GM23248 (cell line): ENCODE measurements at regions not wholly inside any gene's neighbourhood (a gene's known extent, or its start where the extent isn't known, plus 50 kb on each side); places are given as distances from the start of the nearest gene placed in this dataset.

Source experiments
- DNase-seq: peaks from one replicate; pipeline ENCODE4 v3.0.0-alpha.2; 2015
- H2AFZ ChIP-seq: fragments of 200-600 bp; sonication (generic); 2 replicates; pipeline ENCODE4 v1.6.1; 2016; ENCODE audit warnings: antibody characterized with exemption
- H3F3A ChIP-seq: fragments of 200-600 bp; sonication (generic); 2 replicates; pipeline ENCODE4 v1.6.1; 2016; ENCODE audit warnings: mild to moderate bottlenecking, antibody characterized with exemption, mixed run types; ENCODE audit not compliant: insufficient read depth
- H3K27ac ChIP-seq: fragments of 200-600 bp; sonication (generic); 2 replicates; pipeline ENCODE4 v1.5.1; 2016; ENCODE audit warnings: mild to moderate bottlenecking
- H3K27me3 ChIP-seq: fragments of 200-600 bp; sonication (generic); replicated peaks from 2 replicates; pipeline ENCODE4 v1.6.1; 2016; ENCODE audit warnings: mild to moderate bottlenecking; ENCODE audit not compliant: insufficient read depth
- H3K36me3 ChIP-seq: fragments of 200-600 bp; sonication (generic); 2 replicates; pipeline ENCODE4 v1.6.1; 2016; ENCODE audit warnings: low read depth, mild to moderate bottlenecking
- H3K4me1 ChIP-seq: fragments of 200-600 bp; sonication (generic); 2 replicates; pipeline ENCODE4 v1.6.1; 2016; ENCODE audit warnings: mild to moderate bottlenecking; ENCODE audit not compliant: insufficient read depth
- H3K4me2 ChIP-seq: fragments of 200-600 bp; sonication (generic); one replicate; pipeline ENCODE4 v1.6.1; 2016; ENCODE audit warnings: mild to moderate bottlenecking; ENCODE audit not compliant: unreplicated experiment
- H3K4me3 ChIP-seq: fragments of 200-600 bp; sonication (generic); 2 replicates; pipeline ENCODE4 v1.5.1; 2016; ENCODE audit warnings: mild to moderate bottlenecking
- H3K79me2 ChIP-seq: fragments of 200-600 bp; sonication (generic); 2 replicates; pipeline ENCODE4 v1.6.1; 2016; ENCODE audit warnings: mild to moderate bottlenecking; ENCODE audit not compliant: insufficient read depth
- H3K9ac ChIP-seq: fragments of 200-600 bp; sonication (generic); 2 replicates; pipeline ENCODE4 v1.6.1; 2016; ENCODE audit warnings: mild to moderate bottlenecking
- H3K9me2 ChIP-seq: fragments of 200-600 bp; sonication (generic); 2 replicates; pipeline ENCODE4 v1.6.1; 2016; ENCODE audit warnings: mixed run types, mild to moderate bottlenecking, moderate library complexity; ENCODE audit not compliant: insufficient read depth
- H3K9me3 ChIP-seq: fragments of 200-600 bp; sonication (generic); one replicate; pipeline ENCODE4 v1.6.1; 2017; ENCODE audit warnings: low read depth
- H4K20me1 ChIP-seq: fragments of 200-600 bp; sonication (generic); 2 replicates; pipeline ENCODE4 v1.6.0; 2016; ENCODE audit not compliant: insufficient read depth
- EZH2 ChIP-seq: fragments of 200-600 bp; sonication (generic); IDR thresholded peaks from 2 replicates; pipeline ENCODE4 v1.6.1; 2018; ENCODE audit warnings: antibody characterized with exemption, mild to moderate bottlenecking; ENCODE audit not compliant: insufficient read depth, poor library complexity, severe bottlenecking
- EZH2phosphoT487 ChIP-seq: fragments of 200-600 bp; sonication (generic); IDR thresholded peaks from 2 replicates; pipeline ENCODE4 v1.6.1; 2018; ENCODE audit warnings: antibody characterized with exemption, moderate library complexity, mild to moderate bottlenecking, low read depth; ENCODE audit not compliant: insufficient read depth
- WGBS, 2 experiments: methylation state at CpG; one replicate each; pipeline ENCODE4 v1.1.6; 2015 to 2017; ENCODE audit warnings: low lambda C conversion rate in 2 of 2, low coverage in 1 of 2; ENCODE audit errors: missing lambda C conversion rate in 2 of 2; 5-methylcytosine and 5-hydroxymethylcytosine counted together
- in situ Hi-C: fragments of 300-500 bp; cut with MboI; formaldehyde crosslinking; loops from 2 replicates; pipeline ENCODE4 v1.15.0; 2020

GRCh38 chr1:219039682-219040154 lies 134.0 kb upstream of the LYPLAL1 start:
- 88 to 96% methylated on average over 2 of the region's 2 CpGs for WGBS, 2 experiments
- H3K4me1 ChIP-seq, result 0 out of 2 replicates have a peak, but pooled peaks cover 5% of the 10 kb centered on the region

GRCh38 chr1:219040291-219040690 lies 133.4 kb upstream of the LYPLAL1 start:
- no peak overlapping the region for H3K27ac ChIP-seq
- DNase-seq, result no peak
- no peaks in the 10 kb centered on the region for H3K9me3 ChIP-seq
- WGBS, 2 experiments, result 94 to 96% methylated on average over 5 of the region's 5 CpGs
- H3K4me1 ChIP-seq, result 0 out of 2 replicates have a peak, but pooled peaks cover 5% of the 10 kb centered on the region
- TF ChIP-seq EZH2, result no peak
- no peak for TF ChIP-seq EZH2phosphoT487
- H3F3A ChIP-seq, result no peaks in the 10 kb centered on the region
- H3K9ac ChIP-seq, result no peak overlapping the region
- no peaks in the 10 kb centered on the region for H3K79me2 ChIP-seq
- H3K27me3 ChIP-seq, result no peaks in the 10 kb centered on the region
- no peaks in the 10 kb centered on the region for H3K36me3 ChIP-seq
- in situ Hi-C loops, result no loop called here
- no peaks in the 10 kb centered on the region for H4K20me1 ChIP-seq
- H2AFZ ChIP-seq, result no peak overlapping the region
- no peak overlapping the region for H3K4me2 ChIP-seq
- no peak overlapping the region for H3K4me3 ChIP-seq
- no peaks in the 10 kb centered on the region for H3K9me2 ChIP-seq

More at GRCh38 chr1:219039682-219040154, 134.0 kb upstream of the LYPLAL1 start:
- no peaks in the 10 kb centered on the region for H3F3A ChIP-seq
- no peak overlapping the region for H3K9ac ChIP-seq
- no peaks in the 10 kb centered on the region for H3K79me2 ChIP-seq
- no peak overlapping the region for H3K4me2 ChIP-seq
- no peak overlapping the region for H3K27ac ChIP-seq
- H3K9me2 ChIP-seq, result no peaks in the 10 kb centered on the region
- H4K20me1 ChIP-seq, result no peaks in the 10 kb centered on the region
- no peaks in the 10 kb centered on the region for H3K27me3 ChIP-seq
- no peak overlapping the region for H3K4me3 ChIP-seq
- in situ Hi-C loops, result no loop called here
- TF ChIP-seq EZH2phosphoT487 (no peak), EZH2 (no peak)
- H3K36me3 ChIP-seq, result no peaks in the 10 kb centered on the region
- H2AFZ ChIP-seq, result no peak overlapping the region
- H3K9me3 ChIP-seq, result no peaks in the 10 kb centered on the region
- DNase-seq, result no peak

- Histone ChIP-seq H3K4me2 (no peak overlapping the region), H3K4me3 (no peak overlapping the region), H3K27me3 (no peaks in the 10 kb centered on the region), H3K79me2 (no peaks in the 10 kb centered on the region), H2AFZ (no peak overlapping the region), H3K27ac (no peak overlapping the region), H3F3A (no peaks in the 10 kb centered on the region), H3K36me3 (no peaks in the 10 kb centered on the region), H3K9ac (no peak overlapping the region), H3K4me1 (0 out of 2 replicates have a peak, but pooled peaks cover 5% of the 10 kb centered on the region), H3K9me2 (no peaks in the 10 kb centered on the region), H3K9me3 (no peaks in the 10 kb centered on the region), H4K20me1 (no peaks in the 10 kb centered on the region)
- TF ChIP-seq EZH2, result no peak
- no peak for TF ChIP-seq EZH2phosphoT487
- peak; percentile 17 for DNase-seq
- in situ Hi-C loops, result no loop called here
These were observed 132.5 kb upstream of the LYPLAL1 start for GRCh38 chr1:219041141-219041540.

- in situ Hi-C loops, result no loop called here
- DNase-seq, result no peak
- no peak overlapping the region for H3K27ac ChIP-seq
These were observed 131.9 kb upstream of the LYPLAL1 start for GRCh38 chr1:219041818-219042217.

DNA sequence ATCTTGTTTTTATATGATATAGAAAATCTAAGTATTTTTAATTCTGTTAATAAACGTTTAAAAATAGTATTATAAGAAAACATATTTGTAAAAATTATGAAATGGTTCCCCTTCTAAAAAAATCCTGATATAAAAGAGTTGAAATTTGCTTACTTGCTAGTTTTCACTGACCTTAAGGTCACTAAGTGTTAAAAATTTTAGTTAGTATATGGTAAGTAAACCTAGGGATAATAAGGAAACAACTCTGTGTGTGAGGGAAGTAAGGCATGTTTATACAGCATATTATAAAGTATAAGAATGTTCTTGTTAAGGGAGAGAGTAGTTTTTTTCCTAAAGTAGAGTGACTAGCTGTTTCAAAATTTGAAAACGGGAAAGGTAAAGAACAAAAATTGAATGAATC lies 130.9 kb upstream of the LYPLAL1 start:
- H3F3A ChIP-seq, result no peaks in the 10 kb centered on the region
- in situ Hi-C loops, result no loop called here
- no peaks in the 10 kb centered on the region for H3K36me3 ChIP-seq
- no peaks in the 10 kb centered on the region for H3K79me2 ChIP-seq
- H3K27ac ChIP-seq, result no peak overlapping the region
- 0 out of 2 replicates have a peak, but pooled peaks cover 5% of the 10 kb centered on the region for H3K4me1 ChIP-seq
- WGBS, 2 experiments, result 61 to 63% methylated on average over 2 of the region's 2 CpGs
- no peaks in the 10 kb centered on the region for H3K27me3 ChIP-seq
- H2AFZ ChIP-seq, result no peak overlapping the region
- no peak for DNase-seq
- H3K4me2 ChIP-seq, result no peak overlapping the region
- H3K9me3 ChIP-seq, result no peaks in the 10 kb centered on the region
- H4K20me1 ChIP-seq, result no peaks in the 10 kb centered on the region
- no peak overlapping the region for H3K4me3 ChIP-seq
- H3K9me2 ChIP-seq, result no peaks in the 10 kb centered on the region
- no peak overlapping the region for H3K9ac ChIP-seq
- TF ChIP-seq EZH2 (no peak), EZH2phosphoT487 (no peak)

More at GRCh38 chr1:219041818-219042217, 131.9 kb upstream of the LYPLAL1 start:
- no peaks in the 10 kb centered on the region for H4K20me1 ChIP-seq
- H3K27me3 ChIP-seq, result no peaks in the 10 kb centered on the region
- H3K4me2 ChIP-seq, result no peak overlapping the region
- no peak overlapping the region for H2AFZ ChIP-seq
- no peaks in the 10 kb centered on the region for H3K36me3 ChIP-seq
- TF ChIP-seq EZH2 (no peak), EZH2phosphoT487 (no peak)
- 0 out of 2 replicates have a peak, but pooled peaks cover 5% of the 10 kb centered on the region for H3K4me1 ChIP-seq
- H3K4me3 ChIP-seq, result no peak overlapping the region
- H3K79me2 ChIP-seq, result no peaks in the 10 kb centered on the region
- no peak overlapping the region for H3K9ac ChIP-seq
- H3K9me3 ChIP-seq, result no peaks in the 10 kb centered on the region
- no peaks in the 10 kb centered on the region for H3F3A ChIP-seq
- no peaks in the 10 kb centered on the region for H3K9me2 ChIP-seq
- WGBS, 2 experiments, result 95 to 96% methylated on average over 1 of the region's 1 CpG
